NCI-H2196 treated with DMSO at 0.1 percent for 48 hours (cell line): ENCODE measurements at regions not wholly inside any gene's neighbourhood (a gene's known extent, or its start where the extent isn't known, plus 50 kb on each side); places are given as distances from the start of the nearest gene placed in this dataset.

Experiments used
- DNase-seq: peaks from one replicate; lab custom pipeline; 2025; ENCODE audit not compliant: unreplicated experiment; lab: John Stamatoyannopoulos, UW

DNA sequence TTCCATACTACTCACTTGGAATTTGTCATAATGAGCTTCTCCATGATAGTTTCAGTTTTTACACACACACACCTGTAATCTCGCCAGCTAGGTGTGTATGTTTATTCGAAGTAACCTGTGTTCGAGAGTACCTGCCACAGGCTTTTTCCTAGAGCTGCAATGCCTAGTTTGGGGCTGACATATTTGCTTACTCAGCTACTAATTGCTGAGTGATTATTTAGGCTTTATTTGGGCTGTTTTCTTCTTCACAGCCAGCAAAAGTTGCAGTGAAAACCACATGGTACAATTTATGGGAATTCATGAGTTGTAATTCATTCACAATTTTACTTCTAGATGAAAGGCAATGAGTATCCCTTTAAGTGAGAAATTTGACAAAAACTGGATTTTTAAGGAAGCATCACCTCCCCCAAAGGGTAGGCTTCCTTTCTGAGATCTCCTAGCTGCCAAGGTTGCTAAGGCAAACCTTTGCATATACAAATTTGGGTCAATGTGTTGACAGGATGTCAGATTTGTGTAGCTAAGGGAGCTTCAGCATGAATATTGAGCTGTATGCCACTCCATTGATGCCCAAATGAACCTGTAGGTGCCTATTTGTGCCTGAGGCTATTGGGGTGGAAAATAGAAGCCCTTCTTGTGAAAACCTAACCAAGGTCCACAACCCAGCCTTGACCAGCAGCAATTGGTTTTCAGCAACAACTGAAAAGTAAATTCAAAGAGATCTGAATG, 108.7 kb upstream of the OTX2 start:
- DNase-seq = no peak

- DNase-seq = no peak
Measured at GRCh38 chr14:56905282-56905681, 95.0 kb upstream of the OTX2 start.

DNA sequence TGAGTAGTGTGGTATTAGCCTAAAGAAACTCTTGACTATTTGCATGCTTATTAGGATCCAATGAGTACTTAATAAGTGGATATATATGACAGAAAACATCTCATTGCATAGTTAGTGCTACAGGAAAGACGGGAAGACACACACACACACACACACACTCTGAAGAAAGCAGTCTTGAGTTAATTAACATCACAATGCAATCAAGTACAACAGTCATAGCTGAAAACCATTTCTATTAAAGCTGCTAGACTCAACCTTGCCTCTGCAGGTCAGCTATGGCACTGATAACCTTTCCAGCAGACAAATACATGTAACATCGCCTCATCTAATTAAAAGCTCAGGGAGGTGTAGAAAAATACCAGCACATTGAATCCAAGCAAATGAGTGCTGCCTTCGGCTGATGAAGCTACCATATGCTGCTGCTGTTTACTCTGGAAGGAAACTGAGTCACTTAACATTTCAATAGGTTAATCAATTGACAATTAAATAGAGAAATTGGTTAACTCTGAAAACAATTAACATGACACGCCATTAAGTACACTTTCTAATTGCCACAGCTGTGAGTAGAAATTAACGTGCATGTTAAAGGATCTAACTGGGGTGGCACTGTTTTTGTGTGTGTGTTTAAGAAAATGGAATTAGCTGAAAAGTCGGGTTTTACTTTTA, 93.2 kb upstream of the OTX2 start:
- DNase-seq = no peak

- no peak for DNase-seq
Measured at GRCh38 chr14:56902385-56902784, 92.1 kb upstream of the OTX2 start.

GRCh38 chr14:56900726-56901125, 90.4 kb upstream of the OTX2 start:
- DNase-seq = no peak

- DNase-seq = no peak
Measured at GRCh38 chr14:56899829-56900228, 89.5 kb upstream of the OTX2 start.

DNA sequence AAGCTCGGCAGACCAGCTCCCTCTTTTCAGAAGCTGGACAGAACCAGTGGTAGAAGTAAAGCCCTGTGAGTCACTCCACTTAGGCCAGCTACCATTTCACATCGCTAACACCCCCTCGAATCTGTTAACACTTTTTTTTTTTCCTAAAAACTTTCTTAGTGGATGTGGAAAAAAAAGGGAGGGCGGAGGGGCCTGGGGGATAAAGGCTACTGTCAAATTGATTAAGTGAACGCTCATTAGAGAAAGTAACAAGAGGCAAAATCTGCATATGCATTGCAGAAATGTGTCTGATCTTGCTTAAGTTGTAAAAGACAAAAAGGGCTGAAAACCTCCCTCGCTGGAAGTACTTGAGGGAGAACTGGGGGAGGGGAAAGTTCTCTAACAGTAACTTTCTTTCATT, 86.6 kb upstream of the OTX2 start:
- no peak for DNase-seq

DNA sequence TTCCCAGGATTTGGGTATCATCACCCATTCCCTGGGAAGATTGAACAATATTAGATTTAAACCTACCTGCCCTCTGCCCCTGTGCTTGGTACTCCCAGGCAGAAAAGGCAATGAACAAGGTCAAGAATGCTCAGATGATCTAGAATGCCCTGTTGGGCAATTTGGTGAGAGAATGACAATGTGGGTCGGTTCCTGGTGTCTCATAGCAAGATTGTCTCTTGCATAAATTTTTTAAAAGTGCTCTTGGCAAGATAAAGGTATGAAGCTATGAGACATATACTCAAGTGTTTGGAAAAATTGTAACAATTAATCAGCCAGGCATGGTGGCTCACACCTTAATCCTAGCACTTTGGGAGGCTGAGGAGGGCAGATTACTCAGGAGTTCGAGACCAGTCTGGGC, 86.0 kb upstream of the OTX2 start:
- no peak for DNase-seq

DNA sequence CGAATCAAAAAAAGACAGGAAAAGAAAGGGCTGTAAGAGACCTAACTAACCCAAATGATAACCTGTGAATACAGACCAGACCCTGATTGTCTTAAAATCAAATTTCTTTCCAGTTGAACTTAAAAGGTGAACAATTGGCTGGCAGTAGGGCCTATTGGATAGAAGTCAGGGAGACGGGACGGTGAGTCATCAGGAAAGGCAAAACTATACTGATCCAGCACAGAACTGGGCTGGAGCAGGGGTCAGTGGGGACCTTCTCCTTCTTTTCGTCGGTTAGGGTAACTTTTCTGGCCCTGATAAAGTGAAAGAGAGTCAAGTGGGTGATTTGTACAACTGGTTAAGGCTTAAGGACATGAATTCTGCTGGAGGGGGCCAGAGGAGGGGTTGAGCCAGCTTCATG, 84.9 kb upstream of the OTX2 start:
- DNase-seq = no peak

DNA sequence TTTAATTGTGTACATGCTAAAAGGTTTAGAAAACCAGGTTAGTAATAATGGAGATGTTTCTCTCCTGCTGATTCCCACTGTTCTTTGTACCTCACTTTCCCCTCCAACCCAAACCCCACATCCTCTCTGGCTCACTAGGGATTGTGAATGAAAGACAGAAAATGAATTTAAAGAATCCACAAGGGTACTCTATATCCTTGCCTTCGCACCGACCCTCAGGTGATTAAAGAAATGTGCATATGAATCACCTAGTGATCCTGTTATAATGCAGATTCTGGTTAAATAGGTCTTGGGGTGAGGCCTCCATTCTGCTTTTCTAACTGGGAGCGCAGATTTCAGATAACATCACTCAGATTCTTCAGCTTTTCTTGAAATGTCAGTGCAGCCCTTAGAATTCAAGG, 84.3 kb upstream of the OTX2 start:
- DNase-seq = no peak

DNA sequence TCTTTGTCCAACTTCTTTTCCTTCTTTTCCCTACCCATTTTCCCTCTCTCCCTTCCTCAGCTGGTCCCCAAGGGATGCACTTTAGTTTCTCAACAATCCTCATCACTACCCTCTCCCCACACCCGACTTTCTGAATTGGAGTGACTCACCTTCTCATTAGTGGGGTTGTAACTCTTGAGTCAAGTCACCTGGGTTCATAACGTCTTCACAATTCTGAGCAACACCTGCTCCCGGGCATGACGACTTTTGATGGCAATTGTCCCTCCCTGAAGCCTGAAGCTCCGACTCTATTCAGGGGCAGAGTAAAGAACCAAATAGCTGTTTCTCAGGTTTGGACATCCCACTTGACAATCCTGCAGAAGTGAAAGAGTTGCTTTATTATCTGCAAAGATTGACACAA, 82.7 kb upstream of the OTX2 start:
- no peak for DNase-seq

GRCh38 chr14:56891226-56891625, 80.9 kb upstream of the OTX2 start:
- no peak for DNase-seq

- DNase-seq = no peak
Measured at GRCh38 chr14:56889705-56890104, 79.4 kb upstream of the OTX2 start.

GRCh38 chr14:56888274-56888673, 78.0 kb upstream of the OTX2 start:
- no peak for DNase-seq

GRCh38 chr14:56887216-56887615, 76.9 kb upstream of the OTX2 start:
- DNase-seq = no peak

DNA sequence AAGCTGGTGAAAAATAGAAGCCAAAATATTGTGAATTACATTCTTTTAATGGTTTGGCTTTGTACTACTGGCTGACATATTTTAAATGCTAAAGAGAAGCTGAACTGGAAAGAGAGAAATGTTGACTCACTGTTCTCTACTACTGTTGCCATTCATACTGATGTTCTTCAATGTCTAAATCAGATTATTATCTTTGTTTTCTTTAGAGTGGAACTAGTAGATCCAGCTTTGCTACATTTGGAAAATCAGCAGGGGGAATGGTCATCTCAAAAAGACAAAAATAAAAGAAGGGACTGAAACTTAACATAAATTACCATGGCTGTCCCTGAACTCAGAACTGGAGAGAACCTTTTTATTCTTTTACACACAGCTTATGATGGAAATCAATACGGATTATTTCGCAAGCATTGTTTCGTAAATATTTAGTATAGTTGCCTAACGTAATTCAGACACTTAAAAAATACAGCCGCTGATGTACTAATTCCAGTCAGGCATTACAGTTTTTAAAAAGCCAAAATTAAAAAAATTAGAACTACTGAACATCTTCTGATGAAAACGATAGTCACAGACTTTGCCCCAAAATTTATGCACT, 76.3 kb upstream of the OTX2 start:
- DNase-seq = no peak

GRCh38 chr14:56885825-56886224, 75.5 kb upstream of the OTX2 start:
- DNase-seq = no peak

DNA sequence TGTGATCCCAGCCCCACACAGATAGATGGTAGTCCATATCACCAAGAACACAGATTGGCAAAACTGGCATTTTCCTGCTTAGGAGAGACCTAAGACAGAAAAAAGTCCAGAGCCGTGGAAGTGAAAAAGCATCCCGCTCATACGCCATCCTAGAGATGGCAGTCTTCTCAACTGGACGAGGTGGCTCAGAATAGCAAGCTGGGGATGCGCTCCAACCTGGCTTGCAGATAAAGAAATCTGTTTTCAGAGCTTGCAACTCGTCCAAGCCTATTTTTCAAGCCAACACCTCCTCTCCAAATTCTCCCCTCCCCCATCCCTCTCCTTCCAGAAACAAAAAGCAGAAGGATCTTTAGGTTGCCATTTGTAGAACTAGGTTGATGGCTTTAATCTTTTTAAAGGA, 74.3 kb upstream of the OTX2 start:
- no peak for DNase-seq

DNA sequence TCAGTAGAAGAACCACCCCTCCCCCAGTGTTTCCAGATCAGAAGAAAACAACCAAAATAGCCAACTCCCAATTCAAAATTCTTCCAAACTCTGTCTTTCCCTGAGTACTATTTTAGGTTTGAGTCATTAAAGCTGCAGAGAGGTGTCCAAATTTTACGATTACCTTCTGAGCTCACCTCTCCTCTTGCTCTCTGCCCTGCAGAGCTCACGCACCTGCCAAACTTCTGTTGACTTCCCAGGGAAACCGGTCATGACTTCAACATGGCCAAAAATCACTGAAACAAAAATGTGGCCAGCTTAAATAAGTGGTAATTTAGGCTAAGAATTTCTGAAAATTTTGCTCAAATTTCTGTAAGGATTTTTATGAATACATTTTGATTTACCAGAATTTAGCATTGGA, 70.9 kb upstream of the OTX2 start:
- no peak for DNase-seq

DNA sequence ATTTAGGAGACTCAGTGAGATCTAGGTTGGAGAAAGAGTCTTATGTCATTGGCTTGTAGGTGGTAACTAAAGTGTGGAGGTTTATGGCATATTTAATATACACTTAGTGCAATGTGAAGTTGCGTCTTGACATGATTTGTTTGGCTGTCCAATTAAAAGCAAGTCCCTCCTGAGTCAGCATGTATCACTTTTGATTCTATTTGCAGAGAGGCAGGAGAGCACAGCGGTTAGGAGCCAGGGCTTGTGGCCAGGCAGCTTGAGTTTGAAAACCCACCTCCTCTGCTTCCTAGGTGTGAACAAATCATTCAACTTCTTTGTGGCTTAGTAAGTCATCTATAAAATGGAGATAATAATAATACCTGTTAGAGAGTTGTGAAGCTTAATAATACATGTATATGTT, 68.5 kb upstream of the OTX2 start:
- no peak for DNase-seq

- DNase-seq = no peak
Measured at GRCh38 chr14:56875104-56875675, 64.9 kb upstream of the OTX2 start.

DNA sequence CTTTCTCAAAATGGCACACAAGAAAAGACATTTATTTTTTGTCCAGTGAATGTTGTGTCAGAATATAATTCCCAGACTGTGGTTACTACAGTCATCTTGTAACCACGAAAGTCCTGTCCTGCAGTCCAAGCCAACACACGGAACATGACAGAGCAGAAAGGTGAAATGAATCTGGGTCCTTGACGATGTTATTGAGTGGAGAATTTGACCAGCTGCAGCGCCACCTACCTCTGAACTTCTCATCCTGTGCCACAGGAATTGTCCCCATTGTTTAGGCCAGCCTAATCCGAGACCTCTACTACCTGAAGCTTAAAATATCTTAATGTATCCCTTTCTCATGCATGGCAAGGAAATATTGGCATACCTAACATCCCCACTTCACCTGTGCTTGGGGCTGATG, 64.1 kb upstream of the OTX2 start:
- DNase-seq = no peak
